ENCODE measurements at regions not wholly inside any gene's neighbourhood (a gene's known extent, or its start where the extent isn't known, plus 50 kb on each side); places are given as distances from the start of the nearest gene placed in this dataset.

DNA sequence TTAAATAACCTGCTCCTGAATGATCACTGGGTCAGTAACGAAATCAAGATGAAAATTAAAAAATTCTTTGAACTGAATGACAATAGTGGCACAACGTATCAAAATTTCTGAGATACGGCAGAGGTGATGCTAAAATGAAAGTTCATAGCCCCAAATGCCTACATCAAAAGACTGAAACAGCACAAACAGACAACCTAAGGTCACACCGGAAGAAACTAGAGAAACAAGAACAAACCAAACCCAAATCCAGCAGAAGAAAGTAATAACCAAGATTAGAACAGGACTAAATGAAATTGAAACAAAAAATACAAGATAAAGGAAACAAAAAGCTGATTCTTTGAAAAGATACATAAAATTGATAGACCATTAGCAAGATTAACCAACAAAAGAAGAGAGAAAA is 324.1 kb downstream of the RBM26 start:
- no peak for DNase-seq

- DNase-seq = no peak
These were observed 326.7 kb downstream of the RBM26 start for GRCh38 chr13:79079351-79079839.

- no peak for DNase-seq
These were observed 330.4 kb downstream of the RBM26 start for GRCh38 chr13:79075703-79076102.

GRCh38 chr13:79070343-79070974 is 335.6 kb downstream of the RBM26 start:
- DNase-seq = no peak

- DNase-seq = no peak
These were observed 343.8 kb downstream of the RBM26 start for GRCh38 chr13:79062291-79062690.

GRCh38 chr13:79060216-79060615 is 345.8 kb downstream of the RBM26 start:
- DNase-seq = no peak

DNA sequence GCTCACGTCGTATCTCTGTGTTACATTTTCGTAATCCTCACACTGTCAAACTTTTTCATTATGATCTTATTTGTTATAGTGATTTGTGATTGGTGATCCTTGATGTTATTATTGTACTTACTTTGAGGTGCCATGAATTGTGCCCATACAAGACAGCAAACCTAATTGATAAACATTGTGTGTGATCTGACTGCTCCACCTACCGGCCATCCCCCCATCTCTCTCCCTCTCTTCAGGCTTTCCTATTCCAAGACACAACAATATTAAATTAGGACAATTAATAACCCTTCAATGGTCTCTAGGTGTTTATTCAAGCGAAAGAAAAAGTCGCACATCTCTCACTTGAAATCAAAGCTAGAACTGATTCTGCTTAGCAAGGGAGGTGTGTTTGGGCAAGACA is 349.3 kb downstream of the RBM26 start:
- DNase-seq = no peak

DNA sequence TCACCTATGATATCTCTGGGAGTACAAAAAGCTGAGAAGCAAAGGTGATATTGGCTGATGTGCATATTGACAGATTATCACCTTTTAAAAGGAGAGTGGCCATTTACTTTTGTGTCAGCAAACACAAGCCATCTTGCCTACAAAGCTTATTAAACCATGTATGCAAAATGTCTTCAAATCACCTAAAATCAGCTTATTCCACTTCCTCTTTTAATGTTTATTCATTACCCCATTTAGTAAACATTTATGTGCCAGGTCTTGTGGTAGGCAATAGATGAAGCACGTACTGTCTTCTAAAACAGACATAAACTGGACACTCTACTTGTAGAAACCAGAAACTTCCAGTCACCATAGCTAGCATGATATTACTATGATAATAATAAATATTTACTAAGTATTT is 354.6 kb downstream of the RBM26 start:
- no peak for DNase-seq

GRCh38 chr13:79044415-79044814 is 361.6 kb downstream of the RBM26 start:
- DNase-seq = no peak

DNA sequence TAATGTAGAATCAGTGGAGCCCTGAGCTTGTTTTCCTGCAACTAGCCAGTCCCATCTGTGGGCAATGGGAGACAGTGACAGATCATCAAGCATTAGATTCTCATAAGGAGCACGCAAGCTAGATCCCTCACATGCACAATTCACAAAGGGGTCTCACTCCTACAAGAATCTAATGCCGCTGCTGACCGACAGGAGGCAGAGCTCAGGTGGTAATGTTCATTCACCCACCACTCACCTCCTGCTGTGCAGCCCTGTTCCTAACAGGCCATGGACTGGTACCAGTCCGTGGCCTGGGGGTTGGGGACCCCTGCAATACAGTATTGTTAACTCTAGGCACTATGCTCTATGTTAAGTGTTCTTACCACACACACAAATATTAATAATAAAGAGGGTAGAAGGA is 362.8 kb downstream of the RBM26 start:
- no peak for DNase-seq

DNA sequence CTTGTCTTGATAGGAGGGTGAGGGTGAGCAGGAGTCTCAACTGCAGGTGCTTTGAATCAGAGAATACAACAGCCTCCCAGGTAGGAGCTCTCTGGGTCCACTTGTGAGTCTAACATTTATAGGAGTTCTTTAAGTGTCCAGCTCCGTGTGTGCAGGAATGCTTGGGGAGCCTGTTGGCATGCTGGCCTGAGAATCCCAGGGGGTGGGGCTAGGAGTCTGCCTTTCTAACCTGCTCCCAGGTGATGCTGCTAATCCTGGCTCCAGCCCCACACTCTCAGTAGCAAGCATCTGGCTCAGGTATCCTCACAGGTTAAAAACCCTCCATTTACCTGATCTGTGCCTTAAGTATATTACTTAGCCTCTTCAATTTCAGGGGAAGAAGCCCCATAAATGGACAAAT is 368.9 kb downstream of the RBM26 start:
- no peak for DNase-seq

GRCh38 chr13:79034341-79034740 is 371.7 kb downstream of the RBM26 start:
- no peak for DNase-seq

- DNase-seq = no peak
These were observed 371.6 kb upstream of the OBI1 start for GRCh38 chr13:79030513-79030912.

- no peak for DNase-seq
These were observed 359.2 kb upstream of the OBI1 start for GRCh38 chr13:79018166-79018565.

GRCh38 chr13:79011179-79011578 is 352.2 kb upstream of the OBI1 start:
- DNase-seq = no peak

GRCh38 chr13:79003989-79004898 is 345.3 kb upstream of the OBI1 start:
- DNase-seq = no peak

GRCh38 chr13:78999494-78999893 is 340.5 kb upstream of the OBI1 start:
- DNase-seq = no peak

- no peak for DNase-seq
These were observed 339.8 kb upstream of the OBI1 start for GRCh38 chr13:78998630-78999315.

GRCh38 chr13:78997902-78998629 is 339.1 kb upstream of the OBI1 start:
- no peak for DNase-seq

- DNase-seq = no peak
These were observed 334.8 kb upstream of the OBI1 start for GRCh38 chr13:78993792-78994191.

DNA sequence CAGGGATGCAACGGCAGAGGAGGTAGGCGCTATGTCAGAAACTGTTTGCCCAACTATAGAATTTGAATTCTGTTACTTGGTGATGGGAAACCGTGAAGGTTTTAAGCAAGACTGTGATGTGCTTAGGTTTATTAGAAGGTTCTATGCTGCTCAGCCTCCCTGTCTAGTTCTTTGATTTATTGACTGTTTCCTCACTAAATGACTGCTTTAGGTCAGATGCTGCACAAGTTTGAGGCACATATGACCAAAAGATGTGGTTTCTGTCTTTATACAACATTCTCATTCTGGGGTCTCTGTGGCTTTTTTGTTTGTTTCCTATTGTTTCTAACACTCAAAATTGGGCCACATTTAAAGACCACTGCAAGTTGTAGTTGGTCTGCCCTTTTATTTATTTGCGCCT is 323.0 kb upstream of the OBI1 start:
- no peak for DNase-seq

GRCh38 chr13:78979349-78979748 is 320.4 kb upstream of the OBI1 start:
- DNase-seq = no peak

Measured in activated CD4-positive, alpha-beta T cell treated with anti-CD3 and anti-CD28 coated beads, Interleukin-2, amount 50 U/mL, for 48 hours (primary cell).